NB4 (cell line): ENCODE measurements at regions not wholly inside any gene's neighbourhood (a gene's known extent, or its start where the extent isn't known, plus 50 kb on each side); places are given as distances from the start of the nearest gene placed in this dataset.
"Not testable (repeated sequence)": the region's sequence is repeated elsewhere in the genome, so short reads cannot be mapped to it uniquely, and the experiment has no call there.

Source experiments
- DNase-seq: peaks from one replicate; pipeline ENCODE4 v3.0.0; 2010; ENCODE audit warnings: low read depth
- H3K4me3 ChIP-seq: one replicate; pipeline ENCODE4 v1.5.1; 2011; ENCODE audit warnings: mild to moderate bottlenecking, low read depth, low read length, moderate library complexity
- MYC ChIP-seq: IDR thresholded peaks from 2 replicates; pipeline ENCODE4 v1.6.1; 2011; ENCODE audit warnings: low read depth, low read length
- POLR2A ChIP-seq: IDR thresholded peaks from 2 replicates; pipeline ENCODE4 v1.6.1; 2011; ENCODE audit warnings: mild to moderate bottlenecking; ENCODE audit not compliant: insufficient read length; ENCODE audit errors: extremely low read depth
- TF ChIP-seq, protein P1 (sequence below): IDR thresholded peaks from 2 replicates; pipeline ENCODE4 v1.6.1; 2011; ENCODE audit warnings: low read depth, low read length
- TF ChIP-seq, protein P2 (sequence below): IDR thresholded peaks from one replicate; pipeline ENCODE4 v1.5.1; 2012; ENCODE audit warnings: low read depth, low read length

DNA sequence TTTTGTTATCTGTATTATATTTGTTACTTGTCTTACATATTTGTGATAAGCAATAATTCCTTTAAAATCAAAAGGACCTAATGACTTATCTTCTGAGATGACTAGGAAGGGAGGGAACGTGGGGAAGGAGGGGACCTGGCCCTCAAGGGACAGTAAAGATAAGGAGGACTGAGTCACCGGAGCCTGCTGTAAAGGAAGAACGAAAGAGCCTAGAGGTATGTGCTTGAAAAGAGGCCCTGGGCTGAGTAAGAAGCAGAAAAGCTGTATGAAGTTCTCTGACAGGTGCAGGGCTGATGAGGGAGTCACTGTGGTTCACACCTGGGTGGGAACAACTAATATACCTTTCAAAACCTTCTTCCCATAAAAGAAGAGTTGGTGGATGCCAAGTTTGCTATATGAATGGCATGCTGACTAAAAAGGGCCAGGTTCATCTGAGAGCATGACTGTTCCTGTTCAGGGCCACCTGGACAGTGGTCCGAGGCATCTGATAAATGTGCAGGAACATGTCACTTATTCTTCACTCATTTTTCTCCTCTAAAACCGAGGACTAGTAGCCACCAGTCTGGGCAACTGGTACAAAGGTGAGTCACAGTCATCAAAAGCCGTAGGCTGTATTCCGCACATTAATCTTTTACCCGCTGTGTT, 111.3 kb downstream of the TNFAIP3 start:
- H3K4me3 ChIP-seq: no peak overlapping the region
- DNase-seq: peak; percentile 37
- TF ChIP-seq POLR2A: no peak
- TF ChIP-seq, protein P1, sequence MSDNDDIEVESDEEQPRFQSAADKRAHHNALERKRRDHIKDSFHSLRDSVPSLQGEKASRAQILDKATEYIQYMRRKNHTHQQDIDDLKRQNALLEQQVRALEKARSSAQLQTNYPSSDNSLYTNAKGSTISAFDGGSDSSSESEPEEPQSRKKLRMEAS: no peak
- TF ChIP-seq, protein P2, sequence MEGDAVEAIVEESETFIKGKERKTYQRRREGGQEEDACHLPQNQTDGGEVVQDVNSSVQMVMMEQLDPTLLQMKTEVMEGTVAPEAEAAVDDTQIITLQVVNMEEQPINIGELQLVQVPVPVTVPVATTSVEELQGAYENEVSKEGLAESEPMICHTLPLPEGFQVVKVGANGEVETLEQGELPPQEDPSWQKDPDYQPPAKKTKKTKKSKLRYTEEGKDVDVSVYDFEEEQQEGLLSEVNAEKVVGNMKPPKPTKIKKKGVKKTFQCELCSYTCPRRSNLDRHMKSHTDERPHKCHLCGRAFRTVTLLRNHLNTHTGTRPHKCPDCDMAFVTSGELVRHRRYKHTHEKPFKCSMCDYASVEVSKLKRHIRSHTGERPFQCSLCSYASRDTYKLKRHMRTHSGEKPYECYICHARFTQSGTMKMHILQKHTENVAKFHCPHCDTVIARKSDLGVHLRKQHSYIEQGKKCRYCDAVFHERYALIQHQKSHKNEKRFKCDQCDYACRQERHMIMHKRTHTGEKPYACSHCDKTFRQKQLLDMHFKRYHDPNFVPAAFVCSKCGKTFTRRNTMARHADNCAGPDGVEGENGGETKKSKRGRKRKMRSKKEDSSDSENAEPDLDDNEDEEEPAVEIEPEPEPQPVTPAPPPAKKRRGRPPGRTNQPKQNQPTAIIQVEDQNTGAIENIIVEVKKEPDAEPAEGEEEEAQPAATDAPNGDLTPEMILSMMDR: no peak
- TF ChIP-seq MYC: no peak

DNA sequence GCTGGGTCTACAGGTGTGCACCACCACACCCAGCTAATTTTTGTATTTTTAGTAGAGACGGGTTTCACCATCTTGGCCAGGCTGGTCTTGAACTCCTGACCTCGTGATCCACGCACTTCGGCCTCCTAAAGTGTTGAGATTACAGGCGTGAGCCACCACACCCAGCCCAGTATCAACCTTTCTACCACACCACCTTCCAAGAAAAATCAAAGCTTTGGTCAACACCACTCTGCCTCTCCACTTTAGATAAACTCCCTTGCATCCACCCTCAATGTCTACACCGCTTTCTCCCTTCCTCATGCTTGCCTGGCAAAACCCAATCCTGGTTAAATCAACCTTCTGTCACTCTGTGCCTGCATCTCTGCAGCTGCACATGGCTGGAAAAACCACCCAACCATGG, 112.2 kb downstream of the TNFAIP3 start:
- not testable (repeated sequence) for DNase-seq, H3K4me3 ChIP-seq

DNA sequence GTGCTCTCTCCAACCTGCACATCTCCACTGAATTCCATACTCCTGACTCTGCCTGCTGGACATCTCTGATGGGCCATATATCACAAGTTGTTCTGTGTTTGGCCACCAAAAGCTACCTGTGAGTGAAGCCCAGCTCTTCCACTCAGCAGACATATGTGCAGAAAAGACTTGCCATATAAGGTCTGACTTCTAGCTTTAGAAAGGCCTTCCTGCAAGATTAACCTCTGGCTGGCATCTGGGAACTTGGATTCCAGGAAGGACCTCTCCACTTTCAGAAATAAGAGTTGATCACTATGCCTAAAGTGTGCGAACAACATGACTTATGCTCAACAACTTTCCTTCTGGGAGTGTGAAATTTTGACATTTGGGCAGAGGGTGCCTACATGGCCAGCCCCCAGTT, 113.7 kb downstream of the TNFAIP3 start:
- H3K4me3 ChIP-seq: no peak overlapping the region
- TF ChIP-seq, protein P1: no peak
- no peak for TF ChIP-seq MYC
- TF ChIP-seq POLR2A: no peak
- TF ChIP-seq, protein P2: no peak
- no peak for DNase-seq

DNA sequence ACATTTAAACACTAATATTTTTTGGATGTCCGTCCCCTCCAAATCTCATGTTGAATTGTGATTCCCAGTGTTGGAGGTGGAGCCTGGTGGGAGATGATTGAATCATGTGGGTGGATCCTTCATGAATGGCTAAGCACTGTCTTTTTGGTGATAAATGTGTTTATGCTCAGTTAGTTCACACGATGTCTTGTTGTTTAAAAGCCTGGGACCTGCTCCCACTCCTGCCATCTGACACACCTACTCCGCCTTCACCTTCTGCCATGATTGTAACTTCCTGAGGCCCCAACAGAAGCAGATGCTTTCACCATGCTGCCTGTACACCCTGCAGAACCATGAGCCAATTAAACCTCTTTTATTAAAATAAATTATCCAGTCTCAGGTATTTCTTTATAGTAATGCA, 114.7 kb downstream of the TNFAIP3 start:
- DNase-seq: no peak
- no peak overlapping the region for H3K4me3 ChIP-seq
- TF ChIP-seq, protein P2: no peak
- TF ChIP-seq POLR2A (no peak), MYC (no peak)
- TF ChIP-seq, protein P1: no peak

DNA sequence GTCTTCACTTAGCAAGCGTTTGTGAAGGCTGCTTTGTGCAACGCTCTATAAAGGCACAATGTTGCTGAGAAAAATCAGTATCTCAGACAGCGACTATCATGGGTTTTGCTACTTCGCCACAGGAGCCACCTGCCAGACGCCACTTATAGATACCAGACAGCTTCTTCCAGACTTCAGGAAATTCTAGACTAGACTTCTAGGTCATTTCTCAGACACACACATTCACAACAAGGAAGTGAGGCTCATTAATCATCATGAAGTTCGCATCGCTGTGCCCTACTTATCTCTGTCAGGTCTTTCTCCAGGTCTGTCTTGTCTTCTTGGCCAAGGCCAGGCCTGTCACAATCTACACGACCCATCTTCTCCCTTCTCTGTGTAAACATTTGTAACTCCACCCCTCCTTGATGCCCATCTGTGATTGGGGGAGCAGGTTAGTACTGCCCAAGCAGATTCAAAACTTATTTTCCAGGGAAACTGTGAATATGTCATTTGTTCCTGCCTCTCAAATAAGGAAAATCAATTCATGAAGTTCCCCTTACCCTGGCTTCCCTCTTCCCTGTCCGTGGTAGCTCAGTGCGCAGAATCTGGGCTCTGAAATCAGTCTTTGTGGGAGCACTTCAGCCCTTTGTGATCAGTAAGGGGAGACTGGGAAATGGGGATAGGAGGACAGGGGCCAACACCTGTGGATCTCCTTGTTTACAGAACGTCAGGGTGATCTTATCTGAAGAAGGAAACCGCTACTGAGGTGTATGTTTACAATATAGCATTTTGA, 115.5 kb downstream of the TNFAIP3 start:
- DNase-seq: no peak
- TF ChIP-seq POLR2A: no peak
- no peak for TF ChIP-seq MYC
- TF ChIP-seq, protein P2: no peak
- TF ChIP-seq, protein P1: no peak
- H3K4me3 ChIP-seq: no peak overlapping the region

DNA sequence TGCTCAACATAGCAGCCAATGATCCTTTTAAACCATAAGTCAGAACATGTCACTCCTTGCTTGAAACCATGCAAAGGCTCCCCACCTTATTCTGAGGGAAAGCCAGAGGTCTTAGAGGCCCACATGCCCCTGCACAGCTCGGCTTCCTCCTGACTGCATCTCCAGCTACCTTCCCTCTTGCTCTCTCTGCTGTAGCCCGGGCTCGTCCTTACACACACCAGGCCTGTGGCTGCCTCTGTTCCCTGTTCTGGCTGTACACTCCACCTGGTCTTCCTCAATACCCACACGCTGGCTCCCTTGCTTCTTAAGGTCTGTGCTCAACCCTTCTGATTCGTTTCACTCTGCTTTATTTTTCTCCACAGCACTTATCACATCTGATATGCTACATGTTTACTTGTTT, 116.2 kb downstream of the TNFAIP3 start:
- TF ChIP-seq MYC (no peak), POLR2A (no peak)
- TF ChIP-seq, protein P2: no peak
- TF ChIP-seq, protein P1: no peak
- no peak overlapping the region for H3K4me3 ChIP-seq
- no peak for DNase-seq
